Stimulated activated CD4-positive, alpha-beta T cell treated with anti-CD3 and anti-CD28 coated beads, TNF-alpha, amount 100 ng/mL, for 24 hours (primary cell): ENCODE measurements at regions not wholly inside any gene's neighbourhood (a gene's known extent, or its start where the extent isn't known, plus 50 kb on each side); places are given as distances from the start of the nearest gene placed in this dataset.
"Not testable (repeated sequence)": the region's sequence is repeated elsewhere in the genome, so short reads cannot be mapped to it uniquely, and the experiment has no call there.

Experiments used
- DNase-seq, 3 experiments: peaks; one replicate each; pipeline ENCODE4 v3.0.0-alpha.2; 2020; ENCODE audit warnings: low read depth in 3 of 3

- DNase-seq = no peak
Measured at GRCh38 chr1:94362466-94363058, 55.6 kb upstream of the ABCD3 start.

DNA sequence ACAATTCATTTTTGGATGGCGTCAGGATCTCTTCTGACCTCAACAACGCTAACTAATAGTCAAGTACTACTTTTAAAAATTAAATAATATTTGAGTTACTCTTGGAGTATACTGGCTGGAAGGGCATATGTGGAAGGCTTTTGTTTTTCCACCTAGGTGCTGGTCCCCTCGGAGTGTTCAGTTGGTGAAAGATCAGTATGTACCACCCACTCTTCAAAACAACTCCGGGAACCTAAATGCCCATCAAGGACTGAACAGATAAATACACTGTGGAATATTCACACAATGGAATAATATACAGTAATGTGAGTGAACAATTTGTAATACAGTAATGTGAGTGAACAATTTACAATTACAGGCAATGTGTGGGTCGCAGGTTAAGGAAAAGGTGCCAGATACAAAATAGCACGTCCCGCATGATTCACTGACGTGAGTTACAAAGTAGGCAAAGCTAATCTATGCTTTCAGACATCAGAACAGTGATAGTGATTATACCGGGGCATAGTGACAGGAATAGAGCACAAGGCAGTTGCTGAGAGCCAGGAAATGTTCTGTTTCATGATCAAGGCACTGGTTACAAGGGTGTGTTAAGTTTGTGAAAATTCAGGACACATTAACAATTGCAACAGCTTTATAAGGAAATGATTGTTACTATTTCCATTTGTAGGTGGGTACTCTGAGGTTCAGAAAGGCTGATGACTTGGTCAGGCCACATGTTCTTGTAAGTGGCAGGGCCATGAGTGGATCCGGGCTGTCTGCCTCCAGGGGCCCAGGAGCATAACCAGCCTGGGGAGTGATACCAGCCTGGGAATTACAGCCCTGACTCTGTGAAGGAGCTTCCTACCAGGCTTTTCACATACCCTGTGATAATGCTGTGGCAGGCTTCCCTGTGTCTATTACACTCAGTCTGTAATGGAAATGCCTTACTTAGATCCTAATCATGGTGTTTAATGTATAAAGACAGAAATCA lies 59.3 kb upstream of the ABCD3 start:
- DNase-seq = no peak

- no peak for DNase-seq
Measured at GRCh38 chr1:94357661-94358060, 60.5 kb upstream of the ABCD3 start.

DNA sequence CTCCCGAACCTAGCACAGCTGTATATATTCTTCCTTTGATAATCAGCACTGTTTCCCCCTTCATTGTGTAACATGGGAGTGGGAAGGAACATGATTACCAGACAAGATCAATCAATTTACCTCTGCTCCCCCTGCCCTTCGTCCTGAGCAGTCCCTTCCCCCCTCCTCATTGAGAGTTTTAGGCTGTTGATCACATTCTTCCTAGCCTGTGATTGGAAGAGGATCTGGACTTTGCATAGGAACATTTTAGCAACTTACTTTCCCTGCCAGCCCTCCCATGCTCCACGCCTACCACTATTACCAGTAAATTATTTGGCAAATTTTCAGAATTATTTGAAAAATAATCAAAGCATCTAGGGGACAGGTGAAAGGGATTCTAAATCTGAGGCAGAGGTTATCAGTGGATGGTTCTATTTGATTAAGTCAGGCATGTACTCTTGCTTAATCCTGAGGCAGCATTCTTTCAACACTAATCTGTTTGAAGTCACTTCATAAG lies 62.7 kb upstream of the ABCD3 start:
- no peak for DNase-seq

- peak in 1 of 3 experiments; percentile 5 for DNase-seq
Measured at GRCh38 chr1:94351481-94351880, 66.7 kb upstream of the ABCD3 start.

DNA sequence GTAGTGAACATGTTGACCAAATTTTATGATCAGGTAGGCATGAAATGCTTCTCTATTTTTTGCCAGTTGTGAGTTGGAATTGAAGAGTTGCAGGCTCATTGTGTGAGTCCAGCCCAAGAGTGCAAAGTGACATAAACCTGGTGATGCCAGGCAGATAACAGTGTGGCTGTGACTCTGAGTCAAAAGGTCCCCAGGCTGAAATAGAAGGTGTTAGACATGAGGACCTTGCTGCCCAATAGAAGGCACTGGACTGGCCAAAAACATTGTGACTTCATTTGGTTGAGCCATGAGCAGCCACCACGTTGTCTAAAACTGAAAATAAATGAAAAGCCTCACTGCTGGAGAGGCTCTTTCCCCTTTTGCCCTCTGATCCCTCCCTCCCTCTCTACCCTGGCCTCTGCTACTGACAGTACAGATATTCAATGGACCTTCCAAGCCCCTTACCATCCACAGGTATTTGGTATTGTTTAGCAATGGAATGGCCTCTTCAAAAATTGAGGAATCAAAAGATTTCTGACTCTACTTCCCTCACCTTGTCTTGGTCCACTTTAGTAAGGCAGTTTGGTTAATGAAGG lies 67.8 kb upstream of the ABCD3 start:
- DNase-seq = no peak

DNA sequence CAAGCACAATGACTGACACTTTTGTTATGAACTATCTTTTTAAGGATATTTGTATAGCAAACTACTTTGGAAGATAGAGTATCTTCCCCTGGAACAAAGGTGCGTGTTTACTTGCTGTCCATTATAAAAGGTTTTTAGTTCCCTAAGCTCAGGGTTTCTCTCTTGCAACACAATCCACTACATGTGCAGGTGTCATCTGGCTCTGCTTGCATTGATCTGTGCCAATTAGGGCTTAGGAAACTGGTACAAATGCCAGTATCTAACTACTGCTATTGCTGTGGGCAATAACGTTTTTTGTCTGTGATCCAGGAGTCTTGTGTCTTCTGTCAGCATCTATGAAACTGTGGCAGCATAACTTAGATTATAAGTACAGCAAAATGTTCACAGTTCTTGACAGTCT lies 68.3 kb upstream of the ABCD3 start:
- DNase-seq = no peak

- DNase-seq = not testable (repeated sequence)
Measured at GRCh38 chr1:94348386-94348785, 69.8 kb upstream of the ABCD3 start.

DNA sequence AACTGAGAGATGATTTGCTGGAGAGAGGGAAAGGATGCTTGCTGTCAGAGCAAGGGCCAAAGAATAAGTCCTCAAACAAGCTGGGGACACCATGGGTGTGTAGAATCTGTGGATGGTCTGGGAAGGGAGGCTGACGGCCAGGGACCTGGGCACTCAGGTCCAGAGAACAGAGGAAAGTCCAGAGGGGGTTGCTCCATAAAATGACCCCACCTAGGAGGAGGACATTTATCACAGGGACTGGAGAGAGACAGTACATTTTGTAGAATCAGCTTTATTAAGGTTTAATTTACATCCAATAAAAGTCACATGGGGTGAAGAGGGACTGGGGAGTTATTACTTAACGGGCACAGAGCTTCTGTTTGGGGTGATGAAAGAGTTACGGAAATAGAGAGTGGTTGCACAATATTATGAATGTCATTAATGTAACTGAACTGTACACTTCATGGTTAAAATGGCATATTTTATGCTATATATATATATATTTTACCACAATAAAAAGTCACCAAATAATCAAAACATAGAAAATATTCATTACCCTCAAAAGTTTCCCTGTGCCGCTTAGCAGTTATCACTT lies 73.0 kb upstream of the ABCD3 start:
- DNase-seq = no peak

- DNase-seq = no peak
Measured at GRCh38 chr1:94342416-94342815, 75.8 kb upstream of the ABCD3 start.

- DNase-seq = no peak
Measured at GRCh38 chr1:94339206-94339927, 78.8 kb upstream of the ABCD3 start.

DNA sequence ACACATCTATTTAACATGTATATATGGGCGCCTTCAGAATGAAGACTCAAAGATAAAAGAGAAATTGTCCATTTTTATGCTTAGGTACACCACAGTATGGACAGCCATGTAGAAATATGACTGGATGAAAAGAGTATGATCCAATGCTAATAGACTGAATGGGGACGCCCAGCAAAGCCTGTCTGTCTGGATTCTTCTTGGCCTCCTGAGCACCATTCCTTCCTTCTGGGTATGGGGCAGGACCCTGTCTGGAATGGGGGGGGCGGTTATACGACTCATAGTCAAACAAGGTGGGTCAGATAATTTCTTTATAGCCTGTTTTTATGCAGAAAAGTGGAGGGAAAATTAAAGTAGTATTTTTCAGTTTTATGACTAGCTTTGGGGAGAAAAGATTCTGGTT lies 81.2 kb upstream of the ABCD3 start:
- no peak for DNase-seq

GRCh38 chr1:94335950-94336349 lies 82.2 kb upstream of the ABCD3 start:
- DNase-seq = no peak

DNA sequence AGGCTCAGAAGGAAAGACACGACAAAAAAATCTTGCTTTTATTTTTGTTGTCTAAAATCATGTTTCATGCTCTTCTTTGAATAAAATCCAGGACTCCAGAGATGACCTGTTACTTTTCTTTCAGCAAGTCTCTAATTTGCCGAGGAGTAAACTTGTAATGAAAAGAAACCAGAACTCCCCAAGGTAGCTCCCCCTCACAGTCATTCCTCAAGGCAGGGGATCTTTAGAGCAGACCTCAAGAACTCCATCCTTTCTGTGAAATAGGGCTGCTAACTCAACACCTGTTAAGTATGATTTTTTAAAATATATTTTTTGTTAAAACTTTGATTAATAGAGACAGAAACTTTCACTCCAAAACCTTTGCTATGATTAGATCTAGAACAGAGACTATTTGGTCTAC lies 82.7 kb upstream of the ABCD3 start:
- DNase-seq = no peak

- DNase-seq = no peak
Measured at GRCh38 chr1:94334764-94335163, 83.4 kb upstream of the ABCD3 start.

DNA sequence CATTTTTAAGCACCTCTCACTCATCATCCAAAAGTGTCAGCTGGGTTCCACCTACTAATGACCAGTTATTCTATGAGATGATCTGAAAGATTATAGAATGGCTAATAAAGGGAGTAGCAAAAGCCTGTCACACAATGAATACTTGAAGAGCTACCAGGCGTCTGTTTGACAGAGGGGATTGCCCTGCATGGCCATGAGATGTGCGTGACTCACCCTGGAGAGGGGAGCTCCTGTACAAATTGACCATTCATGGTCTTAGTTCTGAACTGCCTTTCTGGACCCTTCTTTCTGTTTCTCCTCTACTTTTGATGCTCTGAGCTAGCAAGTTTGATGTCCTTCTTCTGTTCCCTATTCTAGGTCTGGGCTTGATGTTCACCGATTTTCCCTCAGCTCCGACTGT lies 85.2 kb upstream of the ABCD3 start:
- DNase-seq = no peak

DNA sequence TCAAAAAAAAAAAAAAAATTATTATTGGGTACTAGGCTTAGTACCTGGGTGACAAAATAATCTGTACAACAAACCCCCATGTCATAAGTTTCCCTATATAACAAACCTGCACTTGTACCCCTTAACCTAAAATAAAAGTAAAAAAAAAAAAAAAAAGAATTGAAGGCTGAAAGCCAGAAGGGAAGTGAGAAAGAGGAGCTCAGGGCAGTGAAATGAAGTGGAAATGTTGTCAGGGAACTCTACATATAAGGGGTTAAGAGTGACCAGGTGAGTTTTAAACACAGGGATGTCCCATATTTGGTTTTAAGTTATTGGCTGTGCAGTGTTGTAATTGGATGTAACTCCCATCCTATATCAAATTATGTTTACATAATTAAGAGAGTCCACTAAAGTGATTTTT lies 85.7 kb upstream of the ABCD3 start:
- no peak for DNase-seq

GRCh38 chr1:94329986-94330385 lies 88.2 kb upstream of the ABCD3 start:
- DNase-seq = no peak

- no peak for DNase-seq
Measured at GRCh38 chr1:94329276-94329675, 88.9 kb upstream of the ABCD3 start.

- DNase-seq = peak in 1 of 3 experiments; percentile 9
Measured at GRCh38 chr1:94327001-94327690, 89.8 kb upstream of the ARHGAP29 start.

- no peak for DNase-seq
Measured at GRCh38 chr1:94326329-94326728, 88.9 kb upstream of the ARHGAP29 start.
